NCI-H345 treated with DMSO at 0.1 percent for 48 hours (cell line): ENCODE measurements at regions not wholly inside any gene's neighbourhood (a gene's known extent, or its start where the extent isn't known, plus 50 kb on each side); places are given as distances from the start of the nearest gene placed in this dataset.

Source experiments
- DNase-seq: peaks from one replicate; lab custom pipeline; 2025; ENCODE audit not compliant: unreplicated experiment; lab: John Stamatoyannopoulos, UW

DNA sequence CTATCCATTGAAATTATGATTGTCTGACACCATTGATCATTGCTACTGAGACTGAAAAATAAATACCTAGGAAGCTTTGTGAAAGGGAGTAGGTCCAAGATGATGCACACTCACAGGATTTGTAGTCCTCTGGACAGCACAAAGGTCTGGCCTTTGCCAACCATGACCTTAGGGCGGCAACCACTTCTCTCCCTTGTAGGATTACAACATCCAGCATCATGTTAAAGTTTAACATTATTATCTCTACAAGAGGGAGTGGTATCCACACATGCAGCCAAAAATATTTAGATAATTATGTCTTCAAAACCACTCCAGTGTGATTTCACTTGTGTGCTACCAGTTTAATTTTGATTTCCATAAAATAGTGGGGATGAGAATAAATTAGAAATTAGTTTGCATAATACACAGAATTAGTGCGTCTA lies 51.1 kb upstream of the NHSL1 start:
- no peak for DNase-seq

DNA sequence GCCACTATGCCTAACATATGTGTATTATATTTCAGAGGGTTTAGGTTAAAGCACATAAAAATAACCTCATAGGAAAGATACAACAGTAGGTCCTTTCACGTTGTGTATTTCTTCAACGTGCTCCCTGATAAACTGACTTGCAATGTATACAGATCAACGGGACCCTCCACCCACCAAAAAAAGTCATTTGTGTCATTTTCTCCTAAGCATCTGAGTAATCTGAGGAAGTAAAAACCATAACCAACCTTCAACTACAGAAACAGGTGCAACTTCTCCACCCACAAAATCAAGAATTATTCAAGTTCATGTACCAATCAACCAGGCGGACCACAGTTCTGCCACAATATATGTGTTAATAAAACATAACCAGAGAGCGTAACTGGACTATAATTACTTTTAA lies 54.9 kb upstream of the NHSL1 start:
- DNase-seq: no peak

DNA sequence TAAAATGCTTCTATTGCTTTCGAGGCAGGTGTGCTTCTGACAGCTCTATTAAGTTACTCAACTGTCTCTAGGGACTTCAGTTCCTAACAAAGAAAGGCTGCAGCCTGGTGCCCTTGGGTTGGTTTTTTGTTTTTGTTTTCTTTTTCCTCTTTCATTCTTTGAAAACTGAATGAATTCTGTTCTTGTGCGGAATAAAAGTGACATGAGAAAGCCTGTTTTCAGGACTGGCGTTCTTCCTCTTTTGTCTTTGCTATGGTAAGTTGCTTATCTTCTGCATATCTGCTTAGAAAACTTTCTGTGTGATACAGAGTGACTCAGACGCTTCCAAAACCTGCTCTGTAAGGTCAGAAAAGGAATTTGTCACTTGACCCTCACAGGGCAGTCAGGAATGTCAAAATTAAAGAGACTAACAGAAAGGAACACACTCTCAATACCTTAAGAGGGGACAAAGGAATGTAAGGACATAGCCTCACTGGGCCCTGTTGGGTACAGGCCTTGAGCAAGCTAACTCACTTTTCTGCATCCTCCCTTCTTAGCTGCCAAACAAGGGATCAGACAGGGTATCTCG lies 56.2 kb upstream of the NHSL1 start:
- no peak for DNase-seq

DNA sequence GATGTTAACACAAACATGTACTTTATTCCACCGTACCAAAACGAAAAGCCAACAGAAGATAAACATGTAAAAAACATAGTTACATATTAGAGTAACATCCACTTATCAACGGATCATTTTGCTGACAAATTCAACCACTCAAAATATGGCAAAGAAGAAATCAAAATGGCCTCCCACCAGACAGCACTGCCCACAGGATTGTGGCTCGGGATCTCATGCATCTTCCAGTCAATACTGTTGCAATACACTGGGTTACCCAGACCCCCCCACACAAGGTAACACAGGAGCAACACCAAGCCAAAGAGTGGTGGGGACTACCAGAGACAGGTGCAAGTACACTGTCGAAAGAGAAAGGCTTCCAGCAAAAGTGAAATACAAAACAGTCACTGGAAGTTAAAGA lies 57.9 kb upstream of the NHSL1 start:
- no peak for DNase-seq

DNA sequence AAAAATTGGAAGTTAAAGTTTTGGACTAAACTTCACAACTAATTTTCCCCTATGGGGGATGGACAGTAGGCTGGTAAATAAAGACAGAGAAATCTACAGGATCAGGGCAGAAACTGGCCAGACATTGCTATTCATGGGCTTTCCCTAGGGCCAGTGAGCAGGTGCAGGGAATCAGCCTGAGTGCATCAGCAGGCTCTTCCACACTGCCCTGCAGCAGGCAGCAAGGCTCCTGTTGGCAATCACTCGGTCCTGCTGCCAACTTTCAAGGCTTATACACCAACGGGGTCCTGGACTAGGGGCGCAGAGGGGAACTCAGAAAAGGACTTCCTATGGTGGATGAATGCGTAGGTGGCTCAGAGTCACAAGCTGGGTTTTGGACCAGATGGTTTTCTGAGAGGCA lies 59.8 kb upstream of the NHSL1 start:
- no peak for DNase-seq

DNA sequence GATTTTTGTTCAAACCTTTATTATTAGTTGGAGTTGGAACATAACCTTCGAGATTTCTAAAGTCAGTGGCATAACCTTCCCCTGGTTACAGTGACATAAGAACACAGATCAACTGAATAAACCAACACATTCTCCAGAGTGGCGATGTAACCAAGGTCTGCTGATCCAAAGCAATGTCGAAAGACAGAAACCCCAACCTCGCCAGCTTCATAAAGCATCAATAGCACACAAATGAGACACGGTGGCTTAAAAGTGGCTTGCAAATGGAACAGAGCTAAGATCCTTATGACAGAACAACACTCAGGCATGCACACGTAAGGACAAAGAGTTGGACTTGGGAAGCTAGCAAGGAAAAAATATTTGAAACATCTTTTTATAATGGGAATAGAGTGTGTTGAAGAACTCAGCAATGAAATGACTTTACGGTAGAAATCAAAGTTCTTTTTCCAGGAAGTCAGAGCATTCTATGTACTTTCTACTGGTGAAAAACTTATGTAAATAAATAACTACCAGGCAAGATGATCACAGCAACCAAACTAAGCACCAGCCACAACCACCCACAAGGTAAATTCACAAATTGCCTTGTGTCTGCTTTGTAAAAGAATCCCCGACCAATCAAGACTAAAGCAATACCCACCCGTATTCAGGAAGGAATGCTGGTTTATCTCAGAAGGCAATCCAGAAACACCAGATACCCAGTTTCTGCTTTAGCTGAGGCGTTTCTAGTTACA lies 61.0 kb upstream of the NHSL1 start:
- no peak for DNase-seq

DNA sequence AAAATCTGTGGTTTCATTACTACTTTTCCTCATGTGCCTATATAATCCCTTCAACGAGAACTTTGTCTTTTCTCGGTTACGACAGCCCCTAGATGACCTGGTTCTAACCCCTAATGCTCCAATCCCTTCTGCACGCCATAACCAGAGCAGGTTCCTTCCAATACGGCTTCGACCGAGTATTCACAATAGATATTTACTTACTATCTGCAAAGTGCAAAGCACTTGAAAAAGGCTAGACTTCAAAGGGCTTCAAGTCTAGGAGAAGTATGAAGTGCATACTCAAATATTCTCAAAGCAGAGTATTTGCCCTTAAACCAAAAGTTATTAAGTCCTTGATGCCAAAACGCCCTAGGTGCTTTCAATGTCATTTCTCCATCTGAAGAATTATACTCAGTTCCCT lies 63.4 kb upstream of the NHSL1 start:
- DNase-seq: no peak

DNA sequence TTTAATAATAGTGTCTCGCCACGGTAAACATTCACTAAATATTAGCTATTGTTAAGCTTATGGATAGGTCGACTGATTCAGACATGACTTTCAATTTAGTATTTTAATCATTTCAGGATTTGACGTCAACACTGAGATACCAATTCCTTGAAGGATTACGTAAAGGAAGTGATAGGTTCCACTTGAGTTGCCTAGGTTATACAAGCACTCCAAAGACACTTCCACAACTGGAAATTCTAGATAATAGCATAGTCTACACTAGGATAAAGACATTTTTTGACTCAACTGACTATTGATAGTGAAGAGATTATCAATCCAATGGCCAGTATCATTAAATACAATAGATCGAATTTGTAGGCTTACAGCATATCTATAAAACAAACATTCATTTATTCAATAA lies 63.9 kb upstream of the NHSL1 start:
- no peak for DNase-seq

DNA sequence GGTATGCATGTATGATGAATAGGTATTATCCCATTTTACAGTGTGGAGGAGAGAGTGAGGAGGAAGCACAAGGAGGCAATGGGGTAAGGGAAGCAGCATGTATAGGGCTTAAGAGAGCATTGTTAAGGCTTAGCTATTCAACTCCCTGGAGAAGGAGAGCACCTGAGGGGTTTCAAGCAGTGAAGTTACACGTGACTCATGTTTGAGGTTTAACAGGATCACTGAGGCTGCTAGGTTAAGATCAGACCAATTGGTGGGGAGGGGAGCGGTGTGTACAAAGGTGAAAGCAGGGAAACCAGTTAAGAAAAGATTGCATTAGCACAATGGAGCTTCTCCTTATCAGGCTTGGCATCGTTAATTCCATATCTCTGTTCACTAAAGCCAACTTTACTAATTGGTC lies 64.4 kb upstream of the NHSL1 start:
- no peak for DNase-seq

DNA sequence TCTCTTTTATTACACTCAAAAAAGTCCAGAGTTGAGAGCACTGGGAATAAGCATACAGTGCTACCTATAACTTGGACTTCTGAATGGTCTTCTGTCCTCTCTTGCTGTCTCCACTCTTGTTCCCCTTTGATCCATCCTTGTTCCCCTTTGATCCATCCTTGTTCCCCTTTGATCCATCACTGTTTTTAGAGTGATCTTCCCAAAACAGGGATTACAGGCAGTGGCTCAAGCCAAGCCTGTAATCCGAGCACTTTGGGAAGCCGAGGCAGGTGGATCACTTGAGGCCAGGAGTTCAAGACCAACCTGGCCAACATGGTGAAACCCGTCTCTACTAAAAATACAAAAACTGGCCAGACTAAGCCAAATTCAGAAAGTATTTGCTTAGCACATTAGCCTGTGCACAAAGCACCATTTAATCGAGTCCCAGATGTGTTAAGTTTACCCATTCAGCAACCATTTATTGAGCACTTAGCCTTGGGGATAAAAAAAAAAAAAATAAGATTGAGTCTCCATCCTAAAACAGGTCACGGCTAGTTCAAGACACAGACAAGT lies 65.0 kb upstream of the NHSL1 start:
- no peak for DNase-seq

DNA sequence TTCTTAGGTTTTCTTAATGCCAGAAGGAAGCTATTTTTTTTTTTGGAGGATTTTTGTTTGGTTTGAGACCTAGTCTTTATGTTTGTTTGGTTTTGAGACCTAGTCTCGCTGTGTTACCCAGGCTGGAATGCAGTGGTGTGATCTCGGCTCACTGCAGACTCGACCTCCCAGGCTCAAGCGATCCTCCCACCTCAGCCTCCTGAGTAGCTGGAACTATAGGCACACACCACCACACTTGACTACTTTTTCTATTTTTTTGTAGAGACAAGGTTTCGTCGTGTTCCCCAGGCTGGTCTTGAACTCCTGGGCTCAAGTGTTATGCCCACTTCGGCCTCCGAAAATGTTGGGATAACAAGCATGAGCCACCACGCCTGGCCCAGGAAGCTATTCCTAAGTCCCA lies 67.8 kb upstream of the NHSL1 start:
- no peak for DNase-seq

DNA sequence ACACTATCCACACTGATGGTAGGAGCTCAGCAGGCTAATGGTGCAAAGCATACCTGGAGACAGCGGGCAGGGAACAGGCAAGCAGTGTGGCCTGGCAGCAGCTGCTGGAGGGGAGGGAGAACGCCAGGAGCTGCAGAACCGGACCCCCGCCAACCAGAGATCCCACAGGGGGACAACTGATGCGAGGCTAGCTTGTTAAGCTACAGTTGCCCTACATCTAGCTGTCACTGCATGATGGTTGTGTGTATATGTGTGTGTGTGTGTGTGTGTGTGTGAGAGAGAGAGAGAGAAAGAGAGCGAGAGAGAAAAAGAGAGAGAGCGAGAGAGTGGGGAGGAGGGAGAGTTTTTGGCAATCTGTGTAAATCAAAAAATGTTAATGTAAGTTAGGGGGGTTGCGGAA lies 69.7 kb upstream of the NHSL1 start:
- no peak for DNase-seq

DNA sequence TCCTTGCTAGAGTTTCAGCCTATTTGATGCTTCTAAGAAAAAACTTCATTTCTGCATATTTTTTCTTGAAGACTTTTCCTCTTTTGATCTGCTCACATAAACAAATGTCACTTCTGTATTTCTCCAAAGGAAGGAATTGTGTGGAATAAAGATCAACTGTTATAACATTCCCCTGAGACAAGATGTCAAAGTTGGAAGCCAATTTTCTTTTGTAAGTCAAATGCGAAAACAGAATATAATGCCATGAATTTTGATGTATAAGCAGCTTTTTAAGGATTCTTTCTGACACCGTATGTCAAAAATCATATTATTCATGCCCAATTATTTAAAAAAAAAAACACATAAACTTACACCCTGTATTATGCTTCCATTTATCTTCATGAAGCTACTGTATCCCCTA lies 70.3 kb upstream of the NHSL1 start:
- no peak for DNase-seq

DNA sequence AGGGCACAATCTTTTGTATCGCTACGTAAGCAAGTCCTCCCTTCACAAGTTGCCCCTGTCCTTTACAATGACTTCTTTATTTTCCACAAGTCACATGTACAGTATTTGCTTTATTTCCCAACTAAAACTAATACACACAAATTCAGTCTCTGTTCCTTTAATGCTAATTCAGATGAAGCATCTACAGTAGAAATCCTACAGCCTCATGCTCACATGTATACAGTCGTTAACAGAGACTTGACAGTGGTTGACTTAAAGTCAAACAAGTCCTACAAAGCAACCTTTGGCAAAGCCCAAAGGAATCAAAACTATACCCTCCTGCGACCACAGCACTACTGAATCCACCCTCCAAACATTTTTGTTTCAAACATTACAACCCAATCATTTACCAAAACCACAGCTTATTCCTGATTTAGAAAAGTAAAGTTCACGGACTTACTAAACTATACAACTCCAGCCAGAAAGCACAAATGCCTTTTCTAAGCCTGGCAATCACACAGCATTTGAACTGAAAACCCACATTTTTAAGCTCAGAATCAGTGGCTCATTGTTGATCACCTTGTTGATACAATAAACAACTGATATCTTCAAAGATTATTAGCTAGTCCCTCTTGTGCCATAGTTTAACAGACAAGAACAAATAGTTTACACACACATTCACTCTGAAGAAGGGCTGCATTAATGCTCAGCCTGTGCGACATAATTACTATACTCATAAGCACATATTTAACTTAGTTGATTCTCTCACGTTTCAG lies 70.9 kb upstream of the NHSL1 start:
- no peak for DNase-seq

DNA sequence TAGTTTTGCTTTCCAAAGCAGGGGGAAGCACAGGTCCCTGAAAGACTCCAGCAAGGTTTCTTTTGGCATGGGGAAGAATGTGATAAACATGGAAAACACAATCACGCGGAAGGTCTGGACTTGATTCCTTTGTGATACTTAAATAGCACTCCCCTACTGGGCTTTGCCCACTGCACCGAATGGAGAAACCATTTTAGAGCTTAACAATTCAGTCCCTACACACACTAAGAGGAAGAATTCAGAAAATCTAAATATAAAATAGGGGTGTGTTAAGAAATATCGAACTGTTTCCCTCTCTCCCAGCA lies 71.4 kb upstream of the NHSL1 start:
- DNase-seq: no peak

DNA sequence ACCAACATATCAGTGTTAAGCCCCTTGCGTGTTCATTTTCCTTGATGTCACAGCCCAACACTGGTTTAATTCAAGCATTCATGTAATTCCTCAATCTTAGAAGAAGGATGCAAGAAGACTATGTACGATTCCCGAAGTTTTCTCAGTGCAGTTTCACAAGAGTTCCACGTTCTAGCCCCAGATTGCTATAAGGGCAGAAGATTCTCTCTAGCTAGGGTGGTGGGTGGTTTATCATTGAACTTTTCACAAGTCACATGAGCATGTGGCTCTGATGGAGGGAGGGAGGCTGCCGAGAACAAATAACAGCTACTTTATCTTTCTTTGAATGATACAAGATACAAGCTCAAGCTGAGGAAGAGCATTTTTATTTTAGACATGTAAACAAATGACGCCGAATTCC lies 71.9 kb upstream of the NHSL1 start:
- no peak for DNase-seq

DNA sequence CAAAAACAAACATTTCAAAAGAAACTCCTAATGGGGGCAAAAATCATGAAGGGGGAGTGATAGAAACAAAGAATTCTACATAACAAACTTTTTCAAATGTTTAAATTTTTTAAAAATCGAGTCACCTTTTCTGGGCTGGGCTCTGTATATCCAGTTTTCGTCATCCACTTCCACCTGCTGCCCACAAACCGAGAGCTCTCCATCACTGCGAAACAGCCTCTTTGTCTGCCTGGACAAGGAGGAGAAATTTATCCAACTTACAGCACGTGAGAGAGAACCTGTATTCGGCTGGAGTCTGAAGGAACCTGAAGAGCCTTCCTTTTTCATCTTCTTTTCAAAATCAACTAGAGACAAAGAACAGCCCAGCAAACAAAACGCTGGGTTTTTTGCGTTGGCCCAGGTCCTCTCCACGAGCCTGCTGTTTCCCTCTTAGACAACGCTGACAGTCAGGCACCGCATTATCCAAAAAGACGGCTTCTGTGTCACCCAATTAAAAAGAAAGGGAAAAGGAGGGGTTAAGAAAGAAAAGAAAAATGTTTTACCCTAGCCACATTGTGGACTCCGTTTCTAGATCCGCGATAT lies 72.4 kb upstream of the NHSL1 start:
- peak; percentile 54 for DNase-seq

DNA sequence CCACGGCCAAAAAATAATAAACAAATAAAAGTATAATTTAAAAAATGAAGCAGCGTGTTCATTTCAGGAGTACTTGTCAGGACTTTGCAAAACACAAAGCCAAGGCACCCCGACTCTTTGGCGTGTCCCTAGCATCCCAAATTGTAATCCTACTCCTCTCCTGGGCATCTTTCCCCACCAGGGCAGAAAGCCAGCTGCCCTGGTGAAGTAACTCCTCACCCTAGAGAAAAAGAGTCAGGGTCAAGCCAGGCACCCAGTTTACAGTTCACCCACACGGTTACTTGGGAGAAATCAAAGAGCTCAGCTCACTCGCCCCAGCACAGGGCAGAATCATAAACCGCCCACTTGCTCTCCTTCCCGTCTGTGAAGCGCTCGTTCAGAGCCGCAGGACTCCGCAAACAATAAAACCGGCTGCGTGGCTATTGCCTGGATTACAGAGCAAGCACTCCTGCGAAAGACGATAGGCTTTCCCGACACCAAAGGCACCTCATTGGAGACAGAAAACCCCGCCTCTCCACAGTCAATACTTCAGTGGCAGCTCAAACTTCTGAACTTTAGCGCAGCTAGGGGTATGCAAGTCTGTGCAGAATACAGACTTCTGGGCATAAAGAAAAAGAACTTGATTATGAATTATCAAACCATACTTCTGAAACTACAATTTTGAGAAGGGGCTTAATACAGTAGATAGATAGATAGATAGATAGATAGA lies 73.0 kb upstream of the NHSL1 start:
- DNase-seq: peak; percentile 91

DNA sequence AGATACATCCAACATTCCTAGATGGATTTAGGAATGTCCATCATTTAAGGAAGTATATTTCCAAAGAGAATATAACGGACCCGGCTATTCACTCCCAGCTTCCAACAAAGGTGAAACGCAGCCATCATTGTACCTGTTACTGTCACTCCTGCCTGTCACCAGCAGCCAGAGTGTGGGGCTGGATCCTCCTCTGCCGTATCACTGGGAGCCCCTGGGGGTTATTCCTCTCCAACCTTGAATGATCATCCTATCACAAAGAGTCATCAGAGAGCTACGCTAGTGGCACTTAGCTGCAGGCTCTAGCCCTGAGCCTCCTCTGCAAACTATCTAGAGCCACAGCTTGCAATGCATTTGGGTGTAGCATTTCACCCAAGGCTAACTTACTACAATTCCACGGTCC lies 73.6 kb upstream of the NHSL1 start:
- DNase-seq: no peak

DNA sequence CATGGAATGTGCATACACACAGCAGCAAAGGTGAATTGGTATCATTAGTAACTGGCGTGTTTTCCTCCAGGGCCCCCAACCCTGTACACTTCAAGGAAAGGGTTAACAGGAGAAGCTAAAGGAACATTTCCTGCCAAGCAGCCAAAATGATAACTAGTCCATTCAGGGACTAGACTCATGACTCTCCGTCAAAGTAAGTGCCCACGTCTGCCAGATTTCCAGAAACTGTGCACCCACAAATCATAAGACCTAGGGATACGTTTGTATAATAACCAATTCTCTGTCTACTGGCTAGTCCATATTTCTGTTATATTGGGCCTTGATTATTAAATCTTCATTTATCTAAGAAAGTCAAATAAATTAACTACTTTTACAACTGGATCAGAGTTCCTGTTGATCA lies 76.0 kb upstream of the NHSL1 start:
- DNase-seq: no peak

DNA sequence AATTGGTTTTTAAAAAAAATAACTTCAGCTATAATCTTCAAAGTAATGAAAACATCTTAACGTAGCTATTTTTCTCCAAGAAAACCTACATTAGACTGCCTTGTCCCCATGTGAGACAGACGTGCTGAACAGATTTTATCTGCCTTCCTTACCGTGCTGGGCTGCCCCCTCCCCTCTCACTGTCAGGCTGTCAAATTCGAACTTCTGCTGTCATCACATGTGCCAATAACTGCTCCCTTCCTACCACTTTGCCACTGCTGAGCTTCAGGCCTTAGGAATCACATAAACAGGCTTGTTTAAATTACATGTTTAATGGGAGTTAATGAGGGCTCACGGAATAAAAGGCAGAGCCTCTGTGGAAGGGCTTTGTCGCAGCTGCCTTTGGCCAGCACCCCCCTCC lies 77.0 kb upstream of the NHSL1 start:
- no peak for DNase-seq
